Activated CD4-positive, alpha-beta memory T cell treated with anti-CD3 and anti-CD28 coated beads, Interleukin-2, amount 10 ng/mL, durations not matched to agents 7 days and 5 days (primary cell): ENCODE measurements at regions not wholly inside any gene's neighbourhood (a gene's known extent, or its start where the extent isn't known, plus 50 kb on each side); places are given as distances from the start of the nearest gene placed in this dataset.
"Not testable (repeated sequence)": the region's sequence is repeated elsewhere in the genome, so short reads cannot be mapped to it uniquely, and the experiment has no call there.

Source experiments
- CTCF ChIA-PET: fragments of 350-600 bp; sonication (Branson Sonifier 250); formaldehyde crosslinking; loops from one replicate; lab custom pipeline; 2021; ENCODE audit warnings: antibody characterized with exemption, inconsistent platforms; lab: Charles Lee
- POLR2A ChIA-PET: fragments of 350-600 bp; sonication (Branson Sonifier 250); formaldehyde crosslinking; loops from one replicate; lab custom pipeline; 2021; ENCODE audit warnings: antibody characterized with exemption; lab: Charles Lee
- DNase-seq: peaks from one replicate; pipeline ENCODE4 v3.0.0-alpha.2; 2020
- H3K27ac Mint-ChIP-seq: one replicate; pipeline ENCODE4 v1.8.0; 2021; ENCODE audit warnings: mild to moderate bottlenecking, mixed read lengths
- H3K27me3 Mint-ChIP-seq: one replicate; pipeline ENCODE4 v1.8.0; 2021; ENCODE audit warnings: mixed read lengths
- H3K36me3 Mint-ChIP-seq: one replicate; pipeline ENCODE4 v1.8.0; 2021; ENCODE audit warnings: low read depth, mixed read lengths
- H3K4me1 Mint-ChIP-seq: one replicate; pipeline ENCODE4 v1.8.0; 2021; ENCODE audit warnings: mixed read lengths
- H3K4me3 Mint-ChIP-seq: one replicate; pipeline ENCODE4 v1.8.0; 2021; ENCODE audit warnings: mild to moderate bottlenecking, mixed read lengths
- H3K9me3 Mint-ChIP-seq: one replicate; pipeline ENCODE4 v1.8.0; 2021; ENCODE audit warnings: mixed read lengths

DNA sequence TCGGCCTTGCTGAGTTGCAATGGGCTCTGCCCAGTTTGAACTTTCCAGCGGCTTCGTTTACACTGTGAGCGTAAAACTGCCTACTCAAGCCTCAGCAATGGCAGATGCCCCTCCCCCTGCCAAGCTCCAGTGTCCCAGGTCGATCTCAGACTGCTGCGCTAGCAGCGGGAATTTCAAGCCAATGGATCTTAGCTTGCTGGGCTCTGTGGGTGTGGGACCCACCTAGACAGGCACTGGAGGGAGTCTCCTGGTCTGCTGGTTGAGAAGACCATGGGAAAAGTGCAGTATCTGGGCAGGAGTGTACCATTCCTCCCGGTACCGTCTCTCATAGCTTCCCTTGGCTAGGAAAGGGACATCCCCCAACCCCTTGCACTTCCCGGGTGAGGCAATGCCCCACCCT, 88.2 kb downstream of the KLHL28 start:
- Mint-ChIP-seq H3K4me1 (no peaks in the 10 kb centered on the region), H3K9me3 (no peaks in the 10 kb centered on the region), H3K27me3 (peaks cover 4% of the 10 kb centered on the region), H3K36me3 (no peaks in the 10 kb centered on the region), H3K27ac (no peak overlapping the region), H3K4me3 (no peak overlapping the region)
- DNase-seq, result no peak
- CTCF ChIA-PET, result no interaction called here
- POLR2A ChIA-PET, result no interaction called here

DNA sequence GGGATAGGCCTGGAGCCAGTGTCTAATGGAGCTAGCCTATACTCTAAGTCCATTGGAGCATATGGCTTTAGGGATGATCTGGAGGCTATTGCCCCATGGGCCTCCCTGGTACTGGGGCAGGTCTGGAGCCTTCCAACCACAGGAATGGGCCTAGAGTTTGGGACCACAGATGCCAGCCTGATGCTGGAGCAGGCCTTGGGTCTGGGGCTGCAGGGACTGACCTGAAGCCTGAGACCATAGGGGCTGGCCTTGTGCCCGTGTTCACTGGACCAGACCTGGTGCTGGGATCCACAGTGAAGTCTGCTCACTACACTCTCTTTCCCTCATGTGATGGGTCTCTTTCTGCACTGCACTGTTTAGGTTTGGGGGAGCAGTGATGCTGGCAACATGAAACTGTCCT, 95.0 kb downstream of the KLHL28 start:
- peaks cover 6% of the 10 kb centered on the region for H3K27me3 Mint-ChIP-seq
- no peak for DNase-seq
- ChIA-PET POLR2A (interaction anchor here (0.6 kb wide), 1 partner anchor 18 kb away, joined by 3 read pairs; no protein-coding TSS in a partner anchor), CTCF (no interaction called here)
- no peaks in the 10 kb centered on the region for H3K9me3 Mint-ChIP-seq
- no peak overlapping the region for H3K4me3 Mint-ChIP-seq
- H3K36me3 Mint-ChIP-seq, result no peaks in the 10 kb centered on the region
- H3K27ac Mint-ChIP-seq, result no peak overlapping the region
- H3K4me1 Mint-ChIP-seq, result no peaks in the 10 kb centered on the region

DNA sequence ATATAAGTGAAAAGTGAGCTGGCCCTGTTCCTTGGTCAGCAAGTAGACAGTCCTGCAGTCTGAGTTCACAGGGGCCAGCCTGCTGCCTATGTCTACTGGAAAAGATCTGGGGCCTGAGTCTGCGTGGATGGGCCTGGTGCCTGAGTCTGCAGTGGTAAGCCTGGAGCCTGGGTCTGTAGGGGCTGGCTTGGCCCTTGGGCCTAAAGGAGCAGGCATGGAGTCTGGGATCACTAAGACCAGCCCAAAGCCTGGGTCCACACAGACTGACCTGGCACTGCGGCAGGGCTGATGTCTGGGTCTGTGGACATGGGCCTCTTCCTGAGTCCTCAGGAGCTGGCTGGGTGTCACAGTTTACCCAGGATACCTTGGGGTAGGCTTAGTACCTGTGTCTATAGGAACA, 95.4 kb downstream of the KLHL28 start:
- Mint-ChIP-seq H3K27me3 (peaks cover 6% of the 10 kb centered on the region), H3K4me3 (no peak overlapping the region), H3K4me1 (no peaks in the 10 kb centered on the region), H3K9me3 (no peaks in the 10 kb centered on the region), H3K27ac (no peak overlapping the region), H3K36me3 (no peaks in the 10 kb centered on the region)
- no peak for DNase-seq
- ChIA-PET POLR2A (interaction anchor here (0.6 kb wide), 1 partner anchor 17 kb away, joined by 3 read pairs; no protein-coding TSS in a partner anchor), CTCF (no interaction called here)

DNA sequence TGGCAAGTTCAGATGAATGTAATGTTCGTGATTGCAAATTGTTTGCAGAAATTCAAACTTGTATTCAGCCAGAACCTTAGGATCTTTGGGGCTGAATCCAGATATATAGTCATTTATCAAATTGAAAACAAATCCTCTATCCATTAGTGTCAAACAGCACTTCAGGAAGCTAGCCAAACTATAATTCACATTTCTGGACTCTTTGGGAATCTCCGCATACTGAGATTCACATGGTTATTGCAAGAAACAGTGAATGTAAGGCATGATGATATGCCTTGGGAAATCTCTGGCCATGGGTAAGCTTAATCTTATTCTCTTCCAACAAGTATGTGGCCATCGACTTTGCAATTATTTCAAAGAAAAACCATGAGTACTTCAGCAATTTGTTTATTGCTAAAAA, 98.5 kb downstream of the KLHL28 start:
- no peak overlapping the region for H3K27ac Mint-ChIP-seq

DNA sequence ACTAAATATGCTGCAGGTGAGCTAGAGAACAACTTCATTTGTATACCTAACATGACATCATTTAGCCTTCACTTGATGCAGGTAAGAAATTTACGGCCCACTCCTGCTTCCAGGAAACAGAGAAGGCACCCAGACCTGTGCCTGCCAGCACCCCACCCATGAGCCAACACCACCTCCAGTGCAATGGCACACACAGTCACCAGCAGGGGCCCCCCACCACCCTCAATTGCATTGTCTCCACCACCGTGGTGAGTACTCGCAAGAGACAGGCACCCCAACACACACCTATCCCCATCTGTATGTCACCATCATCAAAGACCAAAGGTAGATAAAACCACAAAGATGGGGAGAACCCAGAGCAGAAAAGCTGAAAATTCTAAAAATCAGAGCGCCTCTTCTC, 107.6 kb downstream of the KLHL28 start:
- Mint-ChIP-seq H3K27ac (no peak overlapping the region), H3K27me3 (peaks cover 19% of the 10 kb centered on the region), H3K36me3 (no peaks in the 10 kb centered on the region), H3K4me3 (no peak overlapping the region), H3K4me1 (no peaks in the 10 kb centered on the region), H3K9me3 (no peaks in the 10 kb centered on the region)
- POLR2A ChIA-PET, result no interaction called here
- CTCF ChIA-PET, result no interaction called here
- DNase-seq, result no peak

More for the DNA sequence above, 98.5 kb downstream of the KLHL28 start:
- no peak for DNase-seq
- ChIA-PET POLR2A (no interaction called here), CTCF (interaction anchor here (2.2 kb wide), 1 partner anchor 17 kb away, joined by 7 read pairs; no protein-coding TSS in a partner anchor)
- H3K9me3 Mint-ChIP-seq, result no peaks in the 10 kb centered on the region
- no peak overlapping the region for H3K4me3 Mint-ChIP-seq
- H3K4me1 Mint-ChIP-seq, result no peaks in the 10 kb centered on the region
- H3K27me3 Mint-ChIP-seq, result peaks cover 6% of the 10 kb centered on the region
- H3K36me3 Mint-ChIP-seq, result no peaks in the 10 kb centered on the region

DNA sequence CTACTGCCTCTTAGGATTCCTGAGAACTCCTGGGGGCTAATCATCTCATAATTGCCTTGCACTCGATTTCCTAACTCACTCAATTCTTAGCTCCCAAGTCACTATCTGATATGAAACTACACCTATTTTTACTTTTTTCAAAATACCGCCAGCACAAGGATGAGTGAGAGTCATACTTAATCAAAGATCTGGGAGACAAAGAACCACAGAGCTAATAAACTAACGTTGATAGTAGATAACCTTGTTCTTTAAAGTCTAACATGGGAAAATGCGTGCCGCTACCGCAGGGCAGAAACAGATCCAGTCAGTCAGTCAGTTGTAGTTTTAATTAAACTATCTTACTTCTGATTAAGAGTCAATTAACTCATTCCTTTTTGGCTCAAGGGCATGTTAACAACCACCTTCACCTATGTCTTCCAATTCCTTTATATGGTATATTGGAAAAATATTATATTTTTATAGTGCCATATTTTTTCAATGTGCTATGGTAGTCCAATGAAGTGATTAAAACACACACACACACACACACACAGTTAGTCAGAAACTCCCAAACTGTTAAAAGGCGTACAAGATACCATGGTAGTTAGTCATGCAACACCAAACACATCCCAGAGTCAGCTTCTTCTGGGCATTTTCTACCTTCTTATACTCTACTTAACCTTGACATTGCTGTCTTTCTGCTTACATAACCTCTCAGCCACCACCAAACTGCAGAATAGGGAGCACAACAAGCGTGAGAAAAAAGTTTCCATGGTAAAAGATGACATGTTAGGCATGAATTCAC, 114.0 kb downstream of the KLHL28 start:
- POLR2A ChIA-PET, result no interaction called here
- no peaks in the 10 kb centered on the region for H3K9me3 Mint-ChIP-seq
- CTCF ChIA-PET, result interaction anchor here (0.6 to 1.9 kb wide), 3 partner anchors 11 to 36 kb away, joined by 5 to 7 read pairs (median 6); no protein-coding TSS in a partner anchor
- peaks cover 7% of the 10 kb centered on the region for H3K27me3 Mint-ChIP-seq
- H3K4me1 Mint-ChIP-seq, result no peaks in the 10 kb centered on the region
- DNase-seq, result no peak
- no peaks in the 10 kb centered on the region for H3K36me3 Mint-ChIP-seq
- no peak overlapping the region for H3K27ac Mint-ChIP-seq
- no peak overlapping the region for H3K4me3 Mint-ChIP-seq

DNA sequence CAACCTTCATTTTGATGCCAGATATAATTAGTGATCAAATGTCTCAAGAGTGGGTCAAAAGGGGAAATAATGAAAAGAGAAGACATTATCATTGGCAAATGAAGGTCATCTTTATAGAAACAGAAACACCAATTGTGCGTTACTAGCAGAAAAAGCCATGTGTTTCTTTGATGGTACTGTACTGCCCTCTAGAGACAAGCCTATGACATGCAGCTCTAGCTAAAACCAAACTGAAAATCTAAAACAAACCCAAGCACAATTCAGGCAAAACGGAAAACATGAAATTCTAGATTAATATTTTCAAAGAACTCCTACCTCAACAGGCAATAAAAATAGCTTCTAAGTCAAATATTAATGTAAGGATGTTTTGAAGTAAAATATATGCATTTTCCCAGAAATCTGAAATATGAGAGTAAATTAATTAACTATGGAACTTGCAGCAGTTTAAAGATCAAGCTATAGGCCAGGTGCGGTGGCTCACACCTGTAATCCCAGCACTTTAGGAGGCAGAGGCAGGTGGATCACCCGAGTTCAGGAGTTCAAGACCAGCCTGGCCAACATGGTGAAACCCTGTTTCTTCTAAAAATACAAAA, 115.4 kb downstream of the KLHL28 start:
- Mint-ChIP-seq H3K36me3 (no peaks in the 10 kb centered on the region), H3K4me3 (no peak overlapping the region), H3K27ac (no peak overlapping the region), H3K27me3 (peaks cover 5% of the 10 kb centered on the region), H3K9me3 (no peaks in the 10 kb centered on the region), H3K4me1 (no peaks in the 10 kb centered on the region)
- POLR2A ChIA-PET, result interaction anchor here (1.0 kb wide), 1 partner anchor 238 kb away, joined by 3 read pairs; no protein-coding TSS in a partner anchor
- DNase-seq, result no peak
- CTCF ChIA-PET, result interaction anchor here (0.9 to 1.9 kb wide), 5 partner anchors 10 to 56 kb away, joined by 3 to 7 read pairs (median 3); no protein-coding TSS in a partner anchor

DNA sequence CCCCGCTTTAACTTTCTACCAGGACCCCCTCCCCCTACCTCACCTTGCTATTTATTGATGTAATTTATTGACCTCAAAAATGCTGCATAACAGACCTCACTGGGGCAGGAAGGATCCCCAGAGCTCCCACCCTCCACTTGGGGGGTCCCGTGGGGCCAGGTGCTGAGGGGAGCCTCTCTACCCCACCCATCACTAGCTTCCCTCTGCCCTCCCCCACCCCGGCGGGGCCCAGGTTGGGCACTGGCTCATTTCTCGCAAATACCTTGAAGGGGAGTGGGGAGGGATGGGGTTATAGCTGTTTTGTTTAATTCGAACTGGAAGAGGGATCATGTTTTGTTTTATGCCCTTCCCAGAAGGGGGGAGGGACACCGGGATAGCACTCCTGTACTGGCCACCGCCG, 125.8 kb downstream of the KLHL28 start:
- H3K4me3 Mint-ChIP-seq, H3K9me3 Mint-ChIP-seq, H3K4me1 Mint-ChIP-seq, H3K36me3 Mint-ChIP-seq, H3K27ac Mint-ChIP-seq, H3K27me3 Mint-ChIP-seq, DNase-seq, POLR2A ChIA-PET: not testable (repeated sequence)
- CTCF ChIA-PET, result interaction anchor here (0.6 to 2.6 kb wide), 2 partner anchors 11 to 48 kb away, joined by 3 to 6 read pairs; no protein-coding TSS in a partner anchor

DNA sequence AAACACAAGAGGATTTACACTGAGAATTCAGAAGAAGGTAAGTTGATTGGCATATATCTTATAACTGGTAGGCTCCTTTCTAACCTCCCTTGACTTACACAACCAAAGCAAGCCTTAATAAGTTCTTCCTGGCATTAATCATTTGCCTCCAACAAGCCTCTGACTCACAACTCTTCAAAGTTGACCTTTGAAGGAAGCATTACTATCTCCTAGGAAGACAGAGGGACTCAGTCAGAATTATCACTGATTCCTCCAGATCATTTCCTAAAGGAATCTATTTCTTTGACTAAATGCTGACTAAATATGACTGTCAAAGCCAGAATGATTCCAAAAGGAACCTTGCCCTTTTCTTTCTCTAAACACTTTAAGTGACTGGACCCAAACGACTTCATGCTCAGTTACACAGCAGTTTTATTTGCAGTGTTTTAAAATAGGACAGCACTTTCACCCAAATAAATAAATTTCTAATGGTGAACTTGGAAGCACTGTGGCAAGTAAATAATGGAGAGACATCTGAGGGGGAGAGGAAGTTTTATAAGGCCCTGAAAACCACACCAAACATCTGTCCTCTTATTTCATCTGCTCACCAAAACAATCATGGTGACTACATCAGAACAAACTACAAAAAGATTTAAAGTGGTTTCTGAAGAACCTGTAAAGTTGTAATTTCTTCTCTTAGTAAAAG, 128.2 kb downstream of the KLHL28 start:
- CTCF ChIA-PET, result interaction anchor here (1.2 kb wide), 1 partner anchor 13 kb away, joined by 3 read pairs; no protein-coding TSS in a partner anchor
- DNase-seq, result no peak
- Mint-ChIP-seq H3K4me1 (no peaks in the 10 kb centered on the region), H3K9me3 (no peaks in the 10 kb centered on the region), H3K27ac (no peak overlapping the region), H3K4me3 (no peak overlapping the region), H3K36me3 (no peaks in the 10 kb centered on the region), H3K27me3 (peaks cover 2% of the 10 kb centered on the region)
- POLR2A ChIA-PET, result no interaction called here

DNA sequence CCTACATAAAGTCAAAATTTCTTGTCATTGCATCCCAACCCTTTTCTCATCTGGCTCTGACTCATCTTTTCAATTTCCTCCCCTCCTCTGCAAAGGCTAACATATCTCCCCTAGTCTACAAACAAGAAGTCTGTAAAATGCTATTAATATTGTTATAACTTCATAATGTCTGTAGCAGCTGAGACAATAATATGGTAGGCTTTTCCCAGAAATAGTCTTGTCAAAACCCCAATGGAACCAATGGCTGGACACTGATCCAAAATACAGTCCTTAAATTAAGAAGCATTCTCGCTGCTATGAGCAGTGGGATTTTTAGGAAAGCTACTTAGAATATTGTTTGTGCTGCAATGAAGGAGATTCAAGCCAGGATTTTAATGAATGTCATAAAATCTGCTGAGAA, 131.4 kb downstream of the KLHL28 start:
- no peak overlapping the region for H3K4me3 Mint-ChIP-seq
- no peaks in the 10 kb centered on the region for H3K4me1 Mint-ChIP-seq
- ChIA-PET POLR2A (no interaction called here), CTCF (no interaction called here)
- no peaks in the 10 kb centered on the region for H3K9me3 Mint-ChIP-seq
- H3K27me3 Mint-ChIP-seq, result peaks cover 2% of the 10 kb centered on the region
- no peaks in the 10 kb centered on the region for H3K36me3 Mint-ChIP-seq
- H3K27ac Mint-ChIP-seq, result no peak overlapping the region
- DNase-seq, result no peak

DNA sequence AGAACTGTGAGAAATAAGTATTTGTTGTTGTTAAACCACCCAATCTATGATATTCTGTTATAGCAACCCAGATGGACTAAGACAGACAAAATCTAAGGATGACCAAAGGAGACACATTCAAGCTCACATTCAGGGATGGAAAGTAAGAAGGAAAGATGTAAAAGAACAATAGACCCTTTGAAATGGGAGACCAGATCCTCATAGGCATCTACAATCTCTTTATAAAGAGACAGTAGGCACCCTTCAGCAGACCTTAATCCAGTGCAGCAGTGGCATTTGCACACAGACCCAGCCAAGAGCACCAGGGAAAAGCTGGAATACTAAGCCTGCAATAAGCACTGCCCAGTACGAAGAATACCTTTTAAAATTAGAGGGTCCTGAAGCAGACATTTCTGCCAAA, 132.7 kb downstream of the KLHL28 start:
- POLR2A ChIA-PET, result no interaction called here
- Mint-ChIP-seq H3K4me3 (no peak overlapping the region), H3K27me3 (no peaks in the 10 kb centered on the region), H3K36me3 (no peaks in the 10 kb centered on the region), H3K9me3 (no peaks in the 10 kb centered on the region), H3K4me1 (no peaks in the 10 kb centered on the region), H3K27ac (no peak overlapping the region)
- CTCF ChIA-PET, result interaction anchor here (1.3 to 1.6 kb wide), 2 partner anchors 10 to 11 kb away, joined by 3 read pairs; no protein-coding TSS in a partner anchor
- no peak for DNase-seq

DNA sequence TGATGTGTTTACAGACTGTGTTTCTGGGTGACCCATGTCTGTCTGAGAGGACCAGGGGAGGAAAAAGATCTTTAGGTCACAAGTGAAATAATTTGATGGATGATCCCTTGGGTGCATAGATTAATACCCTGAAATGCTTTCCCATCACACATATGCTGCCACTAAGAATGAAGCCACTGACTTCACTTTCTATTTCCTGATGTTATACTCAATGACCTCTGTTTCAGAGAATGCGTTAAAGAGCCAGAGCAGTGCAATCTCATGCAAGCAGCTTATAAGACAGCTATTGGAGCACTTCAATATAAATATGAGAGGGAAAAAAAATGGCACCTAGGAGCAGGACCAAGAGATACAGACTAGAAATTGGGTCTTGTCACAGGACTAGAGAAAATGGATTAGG, 133.7 kb downstream of the KLHL28 start:
- Mint-ChIP-seq H3K36me3 (no peaks in the 10 kb centered on the region), H3K4me3 (no peak overlapping the region), H3K27ac (no peak overlapping the region), H3K9me3 (no peaks in the 10 kb centered on the region), H3K4me1 (no peaks in the 10 kb centered on the region), H3K27me3 (peaks cover under 1% of the 10 kb centered on the region)
- ChIA-PET POLR2A (no interaction called here), CTCF (interaction anchor here (1.6 kb wide), 1 partner anchor 10 kb away, joined by 3 read pairs; no protein-coding TSS in a partner anchor)
- DNase-seq, result no peak
